TTC549 (cell line): ENCODE measurements at regions not wholly inside any gene's neighbourhood (a gene's known extent, or its start where the extent isn't known, plus 50 kb on each side); places are given as distances from the start of the nearest gene placed in this dataset.
"Not testable (repeated sequence)": the region's sequence is repeated elsewhere in the genome, so short reads cannot be mapped to it uniquely, and the experiment has no call there.

Experiments used
- FAIRE-seq: peaks from 2 replicates; lab custom pipeline; 2012; peaks lifted over from hg19 to GRCh38; lab: Jason Lieb, UNC

DNA sequence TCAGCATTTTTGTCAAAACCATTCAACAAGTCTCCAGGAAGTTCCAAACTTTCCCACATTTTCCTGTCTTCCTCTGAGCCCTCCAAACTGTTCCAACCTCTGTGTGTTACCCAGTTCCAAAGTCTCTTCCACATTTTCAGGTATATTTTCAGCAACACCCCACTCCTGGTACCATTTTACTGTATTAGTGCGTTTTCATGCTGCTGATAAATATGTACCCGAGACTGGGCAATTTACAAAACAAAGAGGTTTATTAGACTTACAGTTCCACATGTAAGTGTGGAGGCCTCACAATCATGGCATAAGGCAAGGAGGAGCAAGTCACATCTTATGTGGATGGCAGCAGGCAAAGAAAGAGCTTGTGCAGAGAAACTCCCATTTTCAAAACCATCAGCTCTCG lies 315.9 kb upstream of the ESRRG start:
- not testable (repeated sequence) for FAIRE-seq

DNA sequence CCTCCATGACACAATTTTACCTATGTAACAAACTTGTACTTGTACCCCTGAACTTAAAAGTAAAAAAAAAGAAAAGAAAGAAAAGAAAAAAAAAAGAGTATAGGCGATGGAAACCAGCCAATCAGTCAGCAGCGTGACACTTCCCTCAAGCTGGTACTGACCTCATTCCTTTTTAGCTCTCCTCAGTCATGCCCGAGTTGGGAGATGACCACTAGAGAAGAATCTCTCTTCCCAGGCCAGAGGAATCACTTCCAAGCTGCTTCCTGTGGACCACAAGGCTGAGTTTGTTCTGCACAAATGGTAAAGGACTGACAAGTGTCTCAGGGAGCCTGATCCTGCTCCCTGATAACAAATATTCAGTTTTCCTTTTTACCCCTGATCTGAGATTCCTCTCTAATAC lies 313.5 kb upstream of the ESRRG start:
- FAIRE-seq = no peak

DNA sequence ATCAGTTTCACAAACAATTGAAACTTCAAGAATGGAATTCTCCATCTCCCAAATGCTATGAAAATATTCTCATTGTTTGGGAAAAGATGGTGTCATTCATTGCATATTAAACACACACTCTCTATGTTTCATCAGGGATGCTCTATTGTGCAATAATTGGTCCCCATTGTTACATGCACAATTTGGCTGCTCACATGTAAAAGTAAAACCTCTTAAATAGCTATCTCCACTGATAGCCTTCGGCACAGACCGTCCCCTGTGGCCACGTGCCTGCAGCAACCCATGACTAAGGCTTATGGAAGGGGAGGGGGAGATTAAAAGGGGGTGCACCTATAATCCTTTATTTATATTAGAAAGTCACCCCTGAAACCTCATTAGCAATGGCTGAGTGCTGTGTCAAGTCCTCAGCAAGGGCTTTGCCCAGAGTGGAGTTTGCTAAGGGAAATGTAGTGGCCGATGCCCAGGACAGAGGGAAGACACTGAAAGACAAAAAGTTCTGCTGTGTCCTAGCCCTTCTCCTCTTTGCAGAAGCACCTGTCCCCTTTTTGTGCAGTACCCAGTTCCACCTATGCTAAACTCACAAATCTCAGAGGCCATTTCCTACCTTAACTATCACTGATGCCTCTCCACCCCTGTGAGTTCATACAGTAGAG lies 309.6 kb upstream of the ESRRG start:
- no peak for FAIRE-seq

DNA sequence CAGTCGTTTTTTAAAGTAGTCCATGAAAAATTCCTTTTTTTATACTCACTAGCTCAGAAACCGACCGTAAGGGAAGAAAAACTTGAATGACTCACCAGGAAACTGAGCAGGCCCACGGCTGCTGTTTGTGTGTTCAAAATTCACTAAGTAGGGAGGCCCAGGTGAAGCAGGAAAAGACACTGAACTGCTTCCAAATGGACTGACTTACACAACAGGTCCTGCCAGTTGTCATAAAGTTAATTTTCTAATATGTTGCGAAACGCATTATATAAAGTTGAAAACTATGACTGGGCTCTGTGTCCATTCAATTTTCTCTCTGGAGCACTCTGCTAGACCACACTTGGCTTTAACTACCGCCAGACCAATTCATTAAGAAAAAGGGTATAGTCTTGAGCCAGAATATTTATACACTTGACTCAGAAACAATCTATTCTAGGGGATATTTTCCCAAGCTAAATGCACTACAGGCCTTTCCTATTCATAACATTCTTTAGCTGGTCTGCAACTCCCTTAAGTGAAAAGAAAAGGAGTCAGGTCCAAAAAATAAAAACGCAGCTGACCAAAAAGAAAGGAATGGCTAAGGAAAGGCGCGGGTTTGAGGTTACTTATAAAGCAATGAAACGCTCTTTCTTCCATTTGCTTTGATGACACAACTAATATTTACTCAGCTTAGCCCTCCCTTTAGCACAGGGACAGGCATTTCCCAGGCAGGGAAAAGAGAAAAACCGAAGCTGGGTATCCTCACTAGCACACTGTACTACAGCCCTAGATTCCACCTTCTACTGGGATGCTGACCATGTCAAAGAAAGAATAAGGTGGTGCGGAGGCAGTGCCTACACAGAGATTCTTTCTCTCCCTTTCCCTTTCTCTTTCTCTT lies 306.3 kb upstream of the ESRRG start:
- no peak for FAIRE-seq

DNA sequence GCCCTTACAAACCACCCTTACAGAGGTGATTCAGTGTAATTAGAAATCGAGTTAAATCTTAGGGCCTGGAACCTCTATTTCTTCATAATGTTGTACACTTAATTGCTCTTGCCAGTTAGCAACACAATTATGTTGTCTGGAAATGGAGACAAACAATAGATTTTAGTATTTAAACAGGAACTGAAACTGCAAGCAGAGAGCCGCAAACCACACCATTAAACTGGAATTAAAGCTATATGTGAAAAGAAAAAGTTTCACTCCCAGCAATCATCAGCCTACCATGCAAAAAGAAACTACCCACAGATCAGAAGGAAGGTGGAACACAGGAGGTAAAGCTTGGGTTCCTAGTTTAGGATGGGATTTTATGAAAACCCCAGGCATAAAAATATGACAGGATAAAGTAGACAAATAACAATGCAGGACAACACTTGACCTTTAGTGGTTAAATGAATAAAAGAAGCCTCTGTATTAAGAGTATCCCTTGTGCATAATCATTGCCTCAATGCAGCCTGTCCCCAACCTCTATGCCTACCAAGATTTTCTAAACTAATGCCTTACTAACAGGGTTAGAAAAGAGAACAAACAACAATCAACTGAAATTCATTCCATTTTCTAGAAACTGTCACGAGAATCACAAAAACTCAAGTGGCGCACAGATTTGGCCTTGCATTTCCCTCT lies 304.3 kb upstream of the ESRRG start:
- FAIRE-seq = no peak

DNA sequence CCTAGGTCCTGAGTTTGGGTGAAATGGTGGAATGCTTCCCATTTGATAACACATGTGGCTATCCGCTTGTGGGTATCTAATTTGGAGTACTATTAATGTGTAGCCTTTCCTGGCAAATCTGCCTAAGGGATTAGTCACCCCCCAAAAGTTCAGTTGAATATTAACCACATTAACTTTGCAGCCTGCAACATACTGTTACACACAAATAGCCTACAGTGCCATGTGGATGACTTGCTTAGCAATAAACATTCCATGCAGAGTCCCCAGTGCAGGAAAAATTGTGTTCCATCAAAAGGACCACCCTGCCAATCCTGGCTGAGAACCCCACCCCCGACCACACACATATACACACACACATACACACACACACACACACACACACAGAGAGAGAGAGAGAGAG lies 303.3 kb upstream of the ESRRG start:
- FAIRE-seq = no peak

DNA sequence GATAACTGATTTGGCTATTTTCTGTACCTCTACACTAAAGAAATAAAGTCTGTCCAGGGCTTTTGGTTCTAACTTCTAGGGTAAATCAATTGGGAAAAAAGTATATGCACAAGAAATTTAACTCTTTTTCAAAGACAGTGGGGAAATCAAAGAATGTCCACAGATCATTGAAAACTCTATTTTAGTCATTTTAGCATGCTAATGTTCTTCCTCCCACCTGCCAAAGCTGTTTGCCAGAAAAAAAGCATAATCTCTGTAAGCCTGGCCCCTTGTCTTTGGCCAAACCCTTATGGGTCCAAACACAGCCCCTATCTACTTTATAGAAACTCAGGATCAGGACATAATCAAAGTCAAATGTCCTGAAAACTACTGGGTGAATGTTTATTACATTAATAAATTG lies 302.2 kb upstream of the ESRRG start:
- no peak for FAIRE-seq

DNA sequence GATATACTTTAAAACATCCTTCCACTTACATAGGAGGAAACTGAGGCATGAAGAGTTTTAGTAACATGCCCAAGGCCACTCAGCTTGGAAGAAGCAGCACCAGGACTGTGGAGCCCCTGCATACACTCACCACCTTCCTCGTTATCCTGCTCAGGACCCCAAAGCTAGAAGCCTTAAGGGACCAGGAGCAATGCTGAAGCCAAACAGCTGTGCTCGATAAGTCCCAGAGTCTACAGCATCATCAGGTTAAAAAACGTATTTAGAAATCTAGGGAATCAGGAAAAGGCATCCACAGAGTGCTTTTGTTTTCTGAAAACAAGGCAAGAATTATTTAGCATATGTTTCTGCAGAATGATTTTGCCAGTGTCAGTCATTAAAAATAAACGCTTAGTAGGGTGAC lies 301.7 kb upstream of the ESRRG start:
- no peak for FAIRE-seq

DNA sequence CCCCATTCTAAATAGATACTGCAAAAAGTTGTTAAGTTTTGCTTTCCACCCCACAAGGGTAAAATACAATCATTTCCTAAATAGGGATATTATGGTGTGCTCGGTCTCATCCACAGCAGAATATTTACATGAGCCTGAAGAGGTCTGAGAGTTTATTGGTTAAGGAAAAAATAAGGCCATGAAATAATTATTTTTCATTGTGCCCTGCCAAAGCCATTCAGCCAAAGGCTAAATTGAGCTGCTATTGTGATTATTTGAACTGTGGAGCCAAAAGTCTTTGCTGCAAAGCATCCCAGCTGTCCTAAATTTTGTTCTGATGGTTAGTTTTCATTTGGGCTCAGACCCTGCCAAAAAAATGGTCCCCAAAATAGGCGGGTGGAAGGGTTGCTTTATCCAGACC lies 298.7 kb upstream of the ESRRG start:
- FAIRE-seq = no peak

DNA sequence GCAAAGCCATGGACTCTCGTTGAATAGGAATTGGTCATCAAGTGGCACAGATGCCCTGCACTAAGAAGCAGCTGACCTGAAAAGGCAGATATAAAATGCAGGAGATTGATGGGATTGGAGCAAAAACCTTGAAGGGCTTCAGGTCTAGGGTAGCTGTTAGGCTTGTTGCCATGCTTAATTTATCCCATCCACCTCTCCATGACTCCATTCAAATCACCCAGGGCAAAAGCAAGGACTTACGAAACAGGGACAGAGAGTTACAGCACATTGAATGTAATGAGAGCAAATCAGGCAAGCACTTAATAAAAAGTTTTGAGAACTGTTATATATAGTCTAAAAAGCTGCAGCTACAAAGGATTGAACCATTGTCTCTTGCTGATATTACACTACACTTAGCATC lies 298.2 kb upstream of the ESRRG start:
- no peak for FAIRE-seq

DNA sequence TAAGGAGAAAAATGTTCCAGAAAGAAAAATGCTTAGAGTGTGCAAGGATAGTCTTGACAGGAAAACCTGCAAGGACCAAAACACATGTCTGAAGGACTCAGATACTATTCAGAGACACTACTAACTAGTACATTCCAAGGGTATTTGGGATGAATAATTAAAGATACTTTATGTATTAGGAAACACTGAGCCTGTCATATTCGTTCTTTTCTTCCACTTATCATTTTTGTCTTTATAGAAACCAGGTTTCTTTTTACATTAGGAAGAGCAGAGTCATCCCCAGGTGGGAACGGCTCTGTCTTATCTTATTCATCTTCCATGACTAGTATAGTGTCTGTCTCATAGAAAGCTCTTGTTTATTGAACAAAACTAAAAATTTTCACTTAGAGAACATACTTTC lies 296.2 kb upstream of the ESRRG start:
- no peak for FAIRE-seq

DNA sequence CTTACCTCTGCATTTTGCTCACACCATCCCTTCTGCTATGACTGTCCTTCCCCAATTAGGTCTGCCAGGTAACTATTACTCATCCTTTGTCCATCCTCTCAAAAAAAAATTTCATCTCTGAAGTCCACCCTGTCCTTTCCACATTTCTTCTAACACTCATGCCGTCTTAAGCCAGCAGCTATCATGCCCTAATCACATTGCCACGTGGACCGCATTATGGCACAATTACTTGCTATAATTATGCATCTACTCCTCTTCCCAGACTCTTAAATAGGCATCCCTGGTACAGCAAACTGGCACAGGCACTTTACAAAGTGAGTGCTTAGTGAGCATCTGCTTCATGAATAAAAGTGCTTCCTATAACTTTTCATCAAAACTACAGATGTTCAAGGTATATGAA lies 295.4 kb upstream of the ESRRG start:
- no peak for FAIRE-seq

DNA sequence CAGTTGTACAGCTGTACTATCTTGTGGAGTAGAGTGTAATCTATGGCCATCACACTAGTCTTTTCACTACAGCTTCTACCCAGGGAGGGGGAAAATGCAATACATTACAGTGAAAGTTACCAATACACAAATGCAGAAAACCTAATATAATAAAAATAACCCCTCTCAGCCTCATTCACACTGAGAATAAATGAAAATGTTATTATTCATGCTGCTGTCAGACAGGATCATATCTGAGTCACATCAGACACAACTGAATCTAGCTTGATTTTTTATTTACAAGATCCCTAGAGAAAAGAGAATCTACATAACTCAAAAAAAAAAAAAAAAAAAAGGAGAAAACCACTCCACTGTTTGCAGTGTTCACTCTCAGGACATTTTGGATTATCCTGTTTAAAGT lies 293.9 kb upstream of the ESRRG start:
- no peak for FAIRE-seq

DNA sequence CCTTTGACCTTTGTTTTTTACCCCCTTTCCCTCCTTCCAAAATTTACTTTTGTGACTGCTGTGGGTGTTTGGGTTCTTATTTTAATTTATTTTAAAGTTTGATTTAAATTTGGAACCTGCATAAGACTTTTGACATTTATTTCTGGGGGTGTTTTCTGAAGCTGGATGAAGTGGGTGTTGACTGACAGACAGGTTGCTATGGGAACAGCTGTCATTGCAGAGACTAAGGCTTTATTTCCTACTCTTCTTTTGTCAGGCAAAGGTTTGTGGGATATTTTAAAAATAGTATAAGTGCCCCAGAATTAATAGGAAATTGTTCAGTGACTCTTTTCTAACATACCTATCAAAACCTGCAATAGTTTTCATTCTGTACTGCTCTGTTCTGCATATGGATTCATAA lies 290.8 kb upstream of the ESRRG start:
- no peak for FAIRE-seq

DNA sequence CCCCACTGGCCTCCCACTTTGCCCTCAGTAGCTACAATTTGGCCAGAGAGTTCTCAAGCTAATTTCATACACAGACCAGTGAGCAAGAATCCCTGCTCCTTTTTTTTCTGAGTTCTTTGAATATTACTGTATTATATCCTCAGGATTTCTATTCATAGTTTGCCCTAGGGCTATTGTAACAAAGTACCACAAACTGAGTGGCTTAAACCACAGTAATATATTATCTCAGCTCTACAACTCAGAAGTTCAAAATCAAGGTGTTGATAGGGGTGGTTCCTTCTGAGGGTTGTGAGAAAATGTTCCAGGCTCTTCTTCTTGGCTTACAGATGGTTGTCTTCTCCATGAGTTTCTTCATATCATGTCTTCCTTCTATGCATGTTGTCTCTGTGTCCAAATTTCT lies 289.4 kb upstream of the ESRRG start:
- no peak for FAIRE-seq

DNA sequence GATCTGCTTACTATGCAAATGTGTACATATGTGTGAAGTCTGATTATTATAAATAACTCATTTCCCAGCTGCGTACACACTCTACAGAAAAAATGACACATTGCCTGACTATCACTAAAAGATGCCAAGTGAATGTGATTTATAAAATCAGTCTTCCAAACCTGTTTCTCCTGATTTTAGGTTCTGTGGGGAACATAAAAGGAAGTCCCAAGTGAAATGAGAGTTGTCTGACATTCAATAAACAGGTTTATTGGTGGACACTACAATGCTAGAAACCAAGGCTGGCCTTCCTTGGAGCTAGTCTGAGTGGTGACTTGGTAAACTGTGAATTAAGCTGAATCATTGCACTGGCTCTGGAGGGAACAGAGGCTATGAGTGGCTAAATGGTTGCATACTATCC lies 287.9 kb upstream of the ESRRG start:
- FAIRE-seq = no peak

DNA sequence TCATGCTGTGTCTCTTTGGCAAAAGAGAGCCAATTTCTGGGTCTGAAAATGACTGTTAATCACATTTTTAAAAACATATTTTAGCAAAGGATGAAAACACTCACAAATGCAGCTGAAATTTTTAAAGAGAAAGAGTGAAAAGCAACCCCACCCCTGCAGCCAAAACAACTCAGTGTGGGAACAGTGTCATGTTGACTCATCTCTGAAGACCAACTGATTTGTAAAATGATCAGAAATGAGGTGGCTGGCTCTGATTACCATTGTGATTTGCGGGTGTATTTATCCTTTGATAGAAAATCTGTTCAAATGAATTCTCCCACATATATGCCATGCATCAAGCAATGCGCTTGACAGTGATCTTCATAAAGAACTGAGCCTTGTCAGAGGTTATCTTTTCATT lies 287.0 kb upstream of the ESRRG start:
- no peak for FAIRE-seq

DNA sequence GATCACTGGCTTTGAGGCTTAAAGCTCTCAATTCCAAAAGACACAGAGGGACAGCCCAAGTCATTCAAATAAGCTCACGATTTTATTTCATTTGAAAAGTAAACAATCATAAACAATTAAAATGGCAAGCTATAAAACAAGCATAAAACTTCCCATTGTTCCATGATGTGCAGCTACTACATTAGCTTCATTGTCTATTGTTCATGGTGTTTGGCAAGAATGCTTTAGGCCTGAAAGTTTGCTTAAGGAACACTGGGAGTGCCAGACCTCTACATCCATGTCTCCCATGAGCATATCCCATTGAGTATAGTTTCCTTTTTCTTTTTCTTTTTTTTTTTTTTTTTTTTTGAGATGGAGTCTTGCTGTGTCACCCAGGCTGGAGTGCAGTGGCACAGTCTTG lies 286.1 kb upstream of the ESRRG start:
- no peak for FAIRE-seq

DNA sequence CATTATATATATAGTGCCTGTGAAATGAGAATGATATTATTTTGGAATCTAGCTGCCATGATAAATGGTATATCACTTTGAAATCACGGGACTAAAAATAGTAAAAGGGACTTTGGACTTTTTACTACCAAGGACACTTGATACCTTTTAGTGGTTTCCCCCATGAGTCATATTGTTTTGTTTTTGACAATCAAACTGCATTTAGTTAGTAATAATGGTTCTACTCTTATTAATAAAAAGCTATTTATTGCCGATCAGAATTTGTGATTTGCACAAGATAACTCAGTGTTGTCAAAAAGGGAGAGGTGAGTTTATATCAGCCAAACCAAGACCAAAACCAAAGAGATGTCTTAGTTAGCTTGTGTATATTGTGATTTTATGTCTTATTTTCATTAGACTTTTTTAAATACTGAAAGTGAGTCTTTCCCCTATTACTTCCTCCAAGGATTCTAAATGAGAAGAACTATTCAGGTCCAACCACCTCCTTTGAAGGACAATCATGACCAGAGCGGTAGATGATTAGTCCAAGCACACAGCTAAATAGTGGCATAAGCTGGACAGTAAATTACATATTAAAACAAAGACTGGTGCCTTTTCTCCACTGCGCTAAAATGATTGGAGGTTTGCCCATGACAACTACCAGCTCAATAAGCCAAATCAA lies 281.7 kb upstream of the ESRRG start:
- no peak for FAIRE-seq

DNA sequence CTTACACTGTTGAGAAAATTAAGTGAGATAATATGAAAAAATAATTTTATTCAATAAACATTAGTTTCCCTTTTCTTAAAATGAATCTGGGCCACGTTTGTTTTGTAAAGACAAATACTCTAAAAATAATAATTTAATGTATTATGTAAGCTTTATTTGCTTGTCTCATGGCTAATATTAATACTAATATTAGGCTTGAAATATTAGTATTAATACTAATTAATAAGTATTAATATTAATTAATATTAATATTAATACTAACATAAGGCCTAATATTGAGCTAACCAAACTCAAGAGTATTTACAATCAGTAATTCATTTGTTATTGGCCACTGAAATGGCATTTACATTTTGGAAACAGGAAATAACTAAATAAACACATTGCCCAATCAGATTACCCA lies 280.1 kb upstream of the ESRRG start:
- peak; percentile 83 for FAIRE-seq

DNA sequence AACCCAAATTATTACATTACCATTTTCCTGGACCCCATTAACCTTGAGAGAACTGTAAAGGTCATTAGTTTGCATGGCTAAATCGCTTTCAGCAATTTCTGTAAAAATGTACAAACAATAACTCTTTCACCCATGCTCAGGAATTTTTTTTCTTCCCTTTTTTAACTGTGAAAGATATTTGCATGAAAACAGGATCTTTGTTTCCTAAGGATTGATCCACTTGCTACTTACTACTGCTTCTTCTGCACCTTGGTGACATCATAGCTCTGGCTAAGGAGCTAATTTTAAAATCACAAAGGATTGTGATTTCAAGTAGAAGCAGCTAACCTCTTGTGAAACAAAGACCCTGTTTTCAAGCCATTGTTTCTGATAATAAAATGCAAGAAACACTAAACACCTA lies 274.6 kb upstream of the ESRRG start:
- FAIRE-seq = no peak

DNA sequence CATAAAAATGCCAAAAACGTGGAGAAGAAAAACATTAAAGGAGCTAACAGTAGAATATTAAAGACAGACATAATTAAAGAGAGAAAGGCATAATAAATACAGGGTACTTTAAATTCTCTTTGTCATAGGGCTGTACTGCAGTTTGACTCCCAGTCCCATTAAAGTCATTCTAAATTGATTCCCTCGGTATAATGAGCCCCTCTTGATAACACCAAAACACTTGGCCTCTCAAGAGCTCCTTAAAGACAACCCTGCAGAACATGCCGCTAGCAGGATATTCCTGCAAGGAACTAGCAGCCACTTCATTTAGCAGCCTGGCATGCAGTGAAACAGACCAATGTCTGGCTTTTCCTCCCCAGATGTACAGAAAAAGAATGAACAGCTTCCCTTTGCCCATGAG lies 273.8 kb upstream of the ESRRG start:
- no peak for FAIRE-seq

DNA sequence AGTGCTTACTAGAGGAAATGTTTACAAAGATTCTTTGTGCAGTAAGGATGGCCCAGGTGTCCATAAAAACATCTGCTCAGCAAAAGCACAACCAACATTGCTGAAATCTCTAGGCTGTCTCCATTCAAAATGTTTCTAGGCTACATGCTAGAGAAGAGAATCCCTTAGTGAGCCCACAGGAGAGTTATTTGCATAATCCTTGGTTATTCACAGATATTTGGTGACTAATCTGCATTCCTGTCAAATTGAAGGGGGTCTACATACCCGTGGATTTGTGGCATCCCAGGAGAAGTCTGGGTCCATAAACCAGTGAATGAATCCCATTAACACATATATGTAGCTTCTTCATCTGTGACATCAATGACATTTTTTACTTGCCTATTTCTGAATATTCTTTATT lies 261.3 kb upstream of the ESRRG start:
- FAIRE-seq = no peak
